Fibroblast of peridontal ligament (primary cell): ENCODE measurements at regions not wholly inside any gene's neighbourhood (a gene's known extent, or its start where the extent isn't known, plus 50 kb on each side); places are given as distances from the start of the nearest gene placed in this dataset.

Source experiments
- DNase-seq: peaks from one replicate; pipeline ENCODE4 v3.0.0-alpha.2; 2010; ENCODE audit errors: extremely low read depth

DNA sequence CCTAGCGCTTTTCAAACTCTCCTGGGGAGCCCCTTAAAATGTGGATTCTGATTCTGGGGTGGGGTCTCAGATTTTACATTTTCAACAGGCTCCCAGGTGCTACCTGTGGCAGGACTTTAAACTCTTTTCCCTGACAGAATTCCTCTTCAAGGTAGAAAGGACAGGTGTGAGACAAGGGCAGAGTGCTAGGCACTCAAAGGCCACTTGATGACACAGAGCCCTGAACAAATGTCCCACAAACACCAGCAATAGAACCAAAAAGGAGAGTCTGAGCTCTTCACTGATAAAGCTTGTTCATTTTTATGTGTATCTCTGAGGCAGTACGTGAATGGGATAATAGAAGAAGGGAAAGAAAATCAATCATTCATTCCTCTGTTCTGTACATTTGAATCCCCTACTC lies 77.7 kb upstream of the PELI1 start:
- no peak for DNase-seq

DNA sequence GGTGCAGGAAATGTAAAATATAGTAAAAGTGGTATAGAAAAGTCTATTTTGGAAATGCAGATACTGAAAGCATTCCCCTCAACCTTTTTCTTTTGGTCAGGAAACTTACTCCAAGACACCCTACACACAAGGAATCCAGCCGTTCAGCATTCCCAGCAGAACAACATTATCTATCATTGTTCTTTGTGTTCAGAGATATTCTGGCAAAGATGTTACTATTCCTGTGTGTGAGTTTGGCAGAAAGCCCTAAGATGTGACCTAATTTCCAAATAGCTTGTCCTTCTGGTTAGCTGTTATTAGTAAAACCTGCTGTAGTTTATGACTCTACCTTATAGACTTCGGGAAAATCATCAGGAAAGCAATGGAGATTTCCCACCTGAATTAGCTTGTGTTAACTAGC lies 78.1 kb upstream of the PELI1 start:
- DNase-seq, result no peak

DNA sequence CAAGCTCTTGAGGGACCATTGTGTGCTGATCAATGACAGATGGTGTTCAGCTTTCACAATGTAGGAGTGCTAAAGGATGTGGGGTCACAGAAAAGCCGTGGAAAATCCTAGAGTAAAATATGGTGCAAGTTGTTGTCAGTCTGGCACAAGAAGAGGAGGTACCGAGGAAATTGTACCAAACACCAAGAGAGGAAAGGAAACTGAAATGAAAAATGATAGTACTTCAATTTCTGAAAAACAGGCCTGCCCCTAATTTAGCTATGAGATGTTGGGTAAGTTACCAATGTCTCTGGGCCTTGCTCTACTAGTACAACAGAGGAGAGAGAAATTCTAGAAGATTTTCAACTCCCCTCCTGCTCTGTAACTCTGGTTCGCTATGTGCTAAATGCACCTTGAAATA lies 78.8 kb upstream of the PELI1 start:
- DNase-seq, result no peak

DNA sequence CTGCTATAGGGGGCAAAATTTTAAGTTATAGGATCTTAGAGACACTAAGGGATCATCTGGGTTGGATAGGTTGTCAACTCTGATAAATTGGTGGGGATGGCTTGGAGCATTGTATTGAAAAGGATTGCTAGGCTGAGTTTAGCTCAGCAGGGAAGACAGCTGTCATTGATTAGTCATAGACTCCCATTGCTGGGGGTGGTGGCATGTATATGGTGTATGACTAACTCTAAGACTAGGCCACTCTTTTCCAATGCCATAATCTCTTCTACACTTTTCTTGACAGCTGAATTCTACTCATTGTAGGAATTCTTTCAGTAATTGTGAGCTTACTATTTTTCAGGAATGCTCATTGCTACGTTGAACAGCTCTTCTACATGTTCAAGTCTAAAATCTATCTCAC lies 81.3 kb upstream of the PELI1 start:
- no peak for DNase-seq

DNA sequence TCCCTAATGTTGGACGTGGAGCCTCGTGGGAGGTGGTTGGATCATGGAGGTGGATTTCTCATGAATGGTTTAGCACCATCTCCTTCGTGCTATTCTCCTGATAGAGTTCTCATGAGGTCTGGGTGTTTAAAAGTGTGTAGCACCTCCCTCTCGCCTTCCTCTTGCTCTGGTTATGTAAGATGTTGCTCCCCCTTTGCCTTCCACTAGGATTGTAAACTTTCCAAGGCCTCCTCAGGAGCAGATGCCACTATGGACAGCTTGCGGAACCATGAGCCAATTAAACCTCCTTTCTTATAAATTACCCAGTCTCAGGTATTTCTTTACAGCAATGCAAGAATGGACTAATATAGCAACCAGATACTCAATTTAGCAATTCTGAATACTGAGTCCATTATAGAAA lies 82.4 kb upstream of the PELI1 start:
- no peak for DNase-seq

DNA sequence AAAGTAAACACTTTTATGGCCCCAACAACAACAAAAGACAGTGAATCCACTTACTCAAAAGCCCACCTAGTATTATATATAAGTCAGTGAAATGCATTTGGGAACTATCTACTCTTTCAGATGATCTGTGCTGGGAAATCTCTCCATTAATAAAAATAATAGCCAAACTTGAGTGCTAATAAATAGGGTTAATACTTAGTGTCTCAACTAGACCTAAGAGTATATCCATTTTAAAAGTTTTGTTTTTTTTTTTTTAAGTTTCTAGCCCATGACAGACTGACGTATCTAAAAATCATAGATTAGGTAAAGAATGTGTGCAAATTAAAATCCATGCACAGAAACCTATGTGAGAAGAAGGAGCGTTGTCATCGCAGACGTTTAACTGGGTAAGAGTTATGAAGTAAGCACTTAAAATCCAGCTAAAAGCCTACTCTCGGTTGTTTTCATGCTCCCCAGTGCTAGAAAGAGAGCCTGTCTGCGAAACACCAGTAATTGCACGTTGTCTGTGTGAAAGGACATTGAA lies 83.4 kb upstream of the PELI1 start:
- no peak for DNase-seq

DNA sequence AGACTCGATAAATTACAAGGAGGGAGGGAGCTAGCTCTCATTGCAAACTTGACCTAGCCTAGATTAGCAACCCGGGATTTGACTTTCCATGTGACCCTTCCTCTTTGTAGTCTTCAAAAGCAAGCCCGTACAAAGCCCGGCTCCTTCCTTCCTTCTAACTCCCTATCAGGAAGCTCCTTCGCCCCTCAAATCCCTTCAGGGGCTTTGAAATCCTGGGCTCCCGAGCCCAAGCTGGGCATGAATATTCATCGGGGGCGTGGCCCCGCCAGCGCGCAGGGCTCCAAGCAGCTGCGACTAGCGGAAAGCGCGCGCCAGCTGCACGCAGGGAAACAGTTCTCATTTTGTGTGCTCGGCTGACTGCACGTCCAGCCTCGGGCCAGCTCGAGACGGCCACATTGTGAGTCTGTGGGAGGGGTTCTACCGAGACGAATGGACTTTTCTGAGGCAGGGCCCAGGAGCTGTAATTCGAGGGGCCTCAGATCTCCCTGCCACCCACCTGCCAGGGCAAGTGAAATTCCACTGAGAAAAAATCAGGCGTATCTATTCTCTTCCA lies 84.0 kb upstream of the PELI1 start:
- DNase-seq, result peak; percentile 41

DNA sequence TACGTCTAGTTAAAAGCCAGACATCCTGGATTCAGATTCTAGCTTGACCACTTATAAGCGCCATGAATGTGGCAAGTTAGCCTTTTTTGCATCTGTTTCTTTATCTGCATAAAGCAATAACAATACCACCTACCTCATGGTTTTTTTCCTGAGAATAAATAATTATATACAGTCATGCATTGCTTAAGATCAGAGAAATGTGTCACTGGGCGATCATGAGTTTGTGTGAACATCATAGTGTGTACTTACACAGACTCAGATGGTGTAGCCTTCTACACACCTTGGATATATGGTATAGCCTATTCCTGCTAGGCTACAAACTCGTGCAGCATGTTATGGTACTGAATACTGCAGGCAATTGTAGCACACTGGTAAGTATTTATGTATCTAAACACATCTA lies 84.7 kb upstream of the PELI1 start:
- no peak for DNase-seq

DNA sequence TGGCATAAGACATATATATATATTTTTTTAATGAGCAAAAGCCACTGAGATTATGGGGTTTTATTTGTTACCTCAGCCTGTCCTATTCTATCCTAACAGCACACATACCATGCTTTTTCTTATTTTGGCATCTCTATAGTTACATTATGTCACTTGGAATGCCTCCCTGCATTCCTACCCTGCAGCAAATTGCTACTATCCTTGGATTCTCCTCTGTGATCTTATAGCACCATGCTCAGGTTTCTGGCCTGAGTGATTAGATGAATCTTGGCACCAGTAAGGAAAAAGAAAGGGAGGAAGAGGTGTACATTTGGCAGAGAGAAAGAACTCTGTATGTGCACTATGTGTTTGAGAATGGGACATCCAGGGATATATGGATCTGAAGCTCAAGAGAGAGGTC lies 86.3 kb upstream of the PELI1 start:
- DNase-seq, result no peak

DNA sequence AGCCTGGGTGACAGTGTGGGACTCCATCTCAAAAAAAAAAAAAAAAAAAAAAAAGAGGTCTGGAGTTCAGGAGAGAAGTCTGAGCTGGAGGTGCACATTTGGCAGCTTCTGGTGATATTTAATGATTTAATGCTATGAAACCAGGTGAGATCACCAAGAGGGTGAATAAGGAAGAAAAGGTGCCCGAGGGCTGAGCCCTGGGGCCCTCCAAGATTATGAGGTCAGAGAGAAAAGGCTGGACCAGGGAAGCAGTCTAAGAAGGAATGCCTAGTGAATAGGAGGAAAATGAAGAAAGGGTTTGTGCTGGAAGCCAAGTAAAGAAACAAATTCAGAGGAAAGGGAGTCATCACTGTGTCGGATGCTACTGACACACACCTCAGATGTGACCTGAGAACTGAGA lies 88.0 kb upstream of the PELI1 start:
- DNase-seq, result no peak

DNA sequence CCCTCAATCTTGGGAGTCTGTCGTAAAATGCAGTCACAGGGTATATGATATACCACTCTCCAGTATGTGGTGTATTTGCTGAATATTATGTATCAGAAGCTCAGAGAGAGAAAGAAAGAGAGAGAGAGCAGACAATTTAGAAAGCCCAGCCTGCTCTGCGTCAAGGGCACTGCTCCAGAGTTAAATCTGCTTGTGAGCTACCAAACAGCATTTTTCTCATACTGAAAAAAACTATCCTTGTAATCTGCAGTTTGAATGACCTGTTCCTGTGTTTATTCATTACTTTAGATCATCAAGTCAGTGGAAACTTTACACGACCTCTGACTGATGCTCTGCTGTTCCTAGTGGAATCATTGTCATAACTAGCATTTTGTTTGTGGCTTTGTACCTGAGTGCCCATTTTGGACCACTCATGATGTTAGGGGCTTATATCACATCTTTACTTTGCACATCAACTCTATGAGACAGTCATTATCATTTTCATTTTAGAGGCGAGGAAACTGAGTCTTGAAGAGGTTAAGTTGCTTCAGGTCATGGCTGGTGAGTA lies 89.2 kb upstream of the PELI1 start:
- DNase-seq, result no peak

DNA sequence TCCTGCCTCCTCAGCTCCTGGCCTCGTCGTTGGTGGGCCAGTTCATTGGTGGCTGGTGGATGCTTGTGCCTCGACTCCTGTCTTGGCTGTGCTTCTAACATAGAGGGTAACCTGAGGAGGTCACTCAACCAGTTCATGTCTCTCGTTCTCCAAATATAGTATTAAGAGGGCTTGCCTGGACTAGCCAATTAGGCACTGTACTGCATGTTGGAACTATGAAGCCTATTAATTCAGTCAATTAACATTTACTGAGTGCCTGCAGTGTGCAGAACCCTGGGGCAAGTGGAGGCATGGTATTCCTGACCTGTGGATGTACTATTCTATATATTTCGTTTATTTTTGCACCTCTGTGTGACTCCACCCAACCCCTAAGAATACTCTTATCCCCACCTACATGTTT lies 89.9 kb upstream of the PELI1 start:
- no peak for DNase-seq

DNA sequence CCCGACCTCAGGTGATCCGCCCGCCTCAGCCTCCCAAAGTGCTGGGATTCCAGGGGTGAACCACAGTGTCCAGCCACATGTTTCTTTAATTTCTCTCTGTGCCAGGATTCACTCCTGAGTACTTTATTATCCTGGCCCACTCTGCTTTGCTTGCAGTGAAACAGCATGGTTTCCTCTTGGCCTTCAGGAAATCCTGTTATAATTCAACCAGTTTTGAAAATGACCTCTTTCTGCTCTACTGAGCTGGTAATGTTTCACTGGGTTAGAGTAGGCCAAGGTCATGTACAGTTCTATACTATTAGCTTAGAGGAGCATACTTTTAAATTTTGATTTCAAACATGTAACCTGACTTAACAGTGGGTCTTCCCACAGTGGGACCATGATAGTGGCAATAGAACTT lies 90.6 kb upstream of the PELI1 start:
- no peak for DNase-seq

DNA sequence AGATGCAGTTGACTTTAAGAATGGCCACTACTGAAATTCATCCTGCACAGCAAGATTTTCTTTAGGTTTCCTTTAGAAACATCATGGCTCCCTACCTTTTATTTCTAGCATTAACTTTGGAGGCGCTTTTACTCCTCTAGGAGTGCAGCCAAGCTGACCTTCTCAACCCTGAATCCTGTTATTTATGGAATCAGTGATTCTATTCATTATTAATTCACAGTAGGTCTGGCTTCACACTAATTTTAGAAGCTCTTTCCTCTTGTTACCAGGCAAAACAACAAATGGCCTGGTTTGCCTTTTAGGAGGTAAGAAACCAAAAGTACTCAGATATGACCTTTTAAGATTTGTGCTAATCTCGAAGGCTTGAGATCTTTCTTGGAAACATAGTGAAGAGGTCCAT lies 93.0 kb upstream of the PELI1 start:
- no peak for DNase-seq

DNA sequence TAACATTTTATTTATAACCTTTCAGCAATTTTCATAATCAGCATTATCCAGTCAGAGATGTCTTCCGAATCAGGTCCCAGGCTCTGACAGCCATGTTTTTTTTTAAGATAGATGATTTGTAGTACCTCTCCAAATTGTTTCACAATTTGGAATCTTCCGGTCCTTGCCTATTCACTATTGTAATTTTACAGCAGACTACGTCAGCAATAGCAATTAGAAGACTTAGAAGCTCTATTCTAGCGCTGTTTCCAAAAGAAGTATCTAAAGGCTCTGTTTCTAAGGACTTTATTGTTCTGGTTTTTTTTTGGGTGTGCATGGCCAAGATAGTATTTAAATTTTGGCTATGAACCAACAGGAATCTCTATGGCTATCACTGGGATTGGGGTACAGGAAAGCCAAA lies 94.6 kb upstream of the PELI1 start:
- DNase-seq, result no peak

DNA sequence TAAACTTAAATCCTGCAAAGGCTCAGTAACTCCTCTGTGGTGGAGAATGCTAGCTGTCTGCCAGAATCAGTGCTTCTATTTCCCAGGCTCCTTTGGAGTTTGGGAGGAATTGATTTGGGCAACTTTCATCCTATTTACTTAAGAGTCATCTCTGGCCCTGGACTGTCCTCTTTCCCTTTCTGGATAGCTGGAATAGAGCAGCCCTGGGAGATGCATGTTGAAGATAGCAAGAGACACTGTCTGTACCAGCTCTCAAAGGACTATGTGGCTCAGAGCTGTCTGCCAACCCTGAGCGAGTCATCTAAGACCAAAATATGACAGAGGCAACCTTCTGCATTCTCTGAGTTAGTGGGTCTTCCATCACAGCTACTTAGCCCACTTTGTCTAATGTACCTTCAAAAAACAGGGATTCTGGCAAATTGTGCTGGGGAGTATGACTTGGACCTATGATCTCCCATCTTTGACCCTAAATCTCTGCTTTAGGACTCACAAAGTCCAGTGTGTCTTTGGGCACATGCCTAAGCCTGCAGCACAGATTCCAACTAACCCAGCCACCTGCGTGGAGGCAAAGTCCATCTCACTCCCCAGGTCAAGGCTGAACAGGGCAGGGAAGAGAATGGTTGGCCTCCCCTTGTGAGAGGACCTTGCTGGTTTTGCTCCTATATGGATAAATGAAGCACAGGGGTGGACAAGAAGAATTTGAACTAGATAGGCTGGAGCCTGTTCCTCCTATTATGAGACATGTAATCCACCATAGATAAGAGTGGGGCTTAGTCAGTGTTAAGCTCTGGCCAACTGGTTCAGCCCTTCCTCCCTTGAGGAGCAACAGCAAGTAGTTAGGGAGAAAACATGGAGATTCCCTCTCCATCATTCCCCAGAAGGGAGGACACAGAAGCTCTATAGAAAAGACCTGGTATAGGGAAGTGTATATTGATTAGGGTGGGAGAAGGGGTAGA lies 99.1 kb upstream of the PELI1 start:
- no peak for DNase-seq

DNA sequence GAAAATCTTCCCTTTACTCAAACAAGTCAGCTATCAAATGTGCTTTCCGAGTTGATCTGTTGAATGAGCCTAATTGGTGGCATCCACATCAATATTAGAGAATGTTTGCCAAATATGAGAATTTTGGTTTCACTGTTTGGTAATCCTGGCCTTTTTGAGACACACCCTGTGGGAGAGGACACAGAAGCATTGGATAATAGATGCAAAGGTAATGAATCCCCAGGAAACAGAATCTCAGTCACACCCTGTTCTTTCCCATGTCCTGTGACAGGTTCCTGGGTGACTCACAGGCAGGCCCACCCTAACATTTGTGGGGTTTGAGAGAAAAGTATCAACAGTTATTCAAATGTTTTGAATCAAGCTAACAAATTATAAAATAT lies 99.8 kb upstream of the PELI1 start:
- no peak for DNase-seq

DNA sequence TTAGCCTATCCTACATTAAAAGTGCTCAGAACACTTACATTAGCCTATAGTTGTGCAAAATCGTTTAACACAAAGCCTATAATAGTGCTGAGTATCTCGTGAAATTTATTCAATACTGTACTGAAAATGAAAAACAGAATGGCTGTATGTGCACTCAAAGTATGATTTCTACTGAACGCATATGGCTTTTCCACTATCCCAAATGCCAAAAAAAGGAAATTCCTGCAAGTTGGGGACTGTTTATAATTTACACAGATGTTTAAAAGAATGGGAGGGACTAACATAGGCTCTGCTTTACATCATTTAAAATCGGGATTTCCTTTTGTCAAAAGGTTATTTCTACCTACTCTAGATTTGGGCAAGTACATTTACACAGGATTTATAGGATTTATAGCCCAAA lies 101.4 kb upstream of the PELI1 start:
- no peak for DNase-seq

DNA sequence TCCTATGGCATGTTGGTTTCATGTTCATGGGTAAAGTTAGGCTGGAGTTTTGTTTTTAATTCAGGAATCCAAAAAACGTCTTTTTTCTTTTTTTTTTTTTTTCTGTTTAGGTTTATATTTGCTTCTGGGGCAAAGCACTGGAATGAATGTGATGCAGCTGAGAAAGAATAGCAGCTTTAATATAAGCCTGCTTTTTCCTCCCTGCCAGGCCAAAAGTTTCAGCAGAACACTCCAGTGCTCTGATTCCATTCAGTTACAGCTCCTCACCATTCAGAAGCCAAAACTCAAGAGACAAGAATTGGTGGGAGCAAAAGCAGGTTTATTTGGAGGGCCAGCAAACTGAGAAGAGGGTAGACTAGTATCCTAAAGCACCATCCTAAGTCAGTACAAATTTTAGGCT lies 102.7 kb upstream of the PELI1 start:
- DNase-seq, result no peak

DNA sequence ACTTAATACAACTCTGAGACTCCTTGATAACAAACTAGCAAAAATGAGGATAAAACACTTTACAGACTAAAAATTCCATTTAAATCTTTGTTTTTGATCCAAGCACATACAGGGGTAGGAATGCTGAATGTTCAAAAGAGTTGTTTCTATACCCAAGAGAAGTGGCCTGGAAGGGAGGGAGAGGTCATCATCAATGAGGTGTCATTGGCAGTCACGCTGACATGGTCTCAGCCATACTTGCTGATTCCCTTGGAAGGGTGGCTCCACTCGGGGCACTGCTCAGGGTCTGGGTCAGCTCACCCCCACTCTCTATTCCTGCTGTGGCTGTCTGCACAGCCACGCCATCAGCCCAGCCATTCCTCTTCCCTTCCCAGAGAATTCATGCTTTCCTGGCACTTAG lies 105.2 kb upstream of the PELI1 start:
- DNase-seq, result no peak

DNA sequence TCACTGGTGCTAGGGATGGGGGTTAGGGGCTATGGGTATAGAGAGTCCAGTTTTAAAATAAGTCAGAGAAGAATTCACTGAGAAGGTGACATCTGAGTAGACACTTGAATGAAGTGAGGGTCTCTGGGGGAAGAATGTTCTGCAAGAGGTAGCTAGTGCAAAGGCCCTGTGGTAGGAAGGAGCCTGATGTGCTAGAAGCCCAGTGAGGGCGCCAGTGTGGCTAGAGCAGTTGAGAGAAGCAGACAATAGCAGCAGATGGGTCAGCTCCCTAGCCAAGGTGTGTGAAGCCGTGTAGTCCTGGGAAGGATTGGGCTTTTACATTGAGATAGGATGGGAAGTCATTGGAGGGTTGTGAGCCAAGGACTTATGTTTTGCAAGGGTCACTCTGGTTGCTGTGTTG lies 105.8 kb upstream of the PELI1 start:
- DNase-seq, result no peak

DNA sequence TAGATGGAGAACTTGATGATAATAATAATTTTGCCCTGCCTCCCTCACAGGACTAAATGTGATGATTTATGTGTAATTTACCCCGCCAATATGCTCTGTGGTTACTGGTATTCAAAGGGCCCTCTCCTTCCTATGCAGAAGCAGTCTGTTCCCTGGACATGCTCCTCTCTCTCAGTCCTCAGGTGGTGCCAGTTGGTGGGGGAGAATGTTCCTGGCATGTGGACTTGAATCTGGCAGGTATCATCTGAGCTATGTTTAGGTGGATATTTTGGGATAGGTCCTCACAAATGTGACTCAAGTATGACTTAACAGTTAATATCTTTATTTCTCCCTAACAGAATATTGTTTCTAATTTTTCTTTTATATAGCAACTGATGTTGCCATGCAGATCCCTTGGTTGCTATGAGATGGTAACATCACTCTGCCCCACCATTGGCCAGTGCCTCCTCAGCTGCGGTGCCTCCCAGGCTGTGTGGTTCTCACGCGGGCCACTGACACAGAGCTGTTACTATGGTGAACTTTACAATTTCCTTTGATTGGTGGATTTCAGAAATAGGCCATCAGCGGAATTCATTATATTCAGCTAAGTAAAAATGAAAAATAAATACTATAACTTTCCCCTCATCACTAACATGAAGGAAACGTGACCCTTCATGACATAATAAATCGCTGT lies 106.7 kb upstream of the PELI1 start:
- no peak for DNase-seq
